HG03175 (cell line): ENCODE measurements at regions not wholly inside any gene's neighbourhood (a gene's known extent, or its start where the extent isn't known, plus 50 kb on each side); places are given as distances from the start of the nearest gene placed in this dataset.
"Not testable (repeated sequence)": the region's sequence is repeated elsewhere in the genome, so short reads cannot be mapped to it uniquely, and the experiment has no call there.

ENCODE experiments used
- ATAC-seq: cut with Tn5 transposase; IDR thresholded peaks from one replicate; pipeline ENCODE4 v1.9.1; 2021; ENCODE audit warnings: mild to moderate bottlenecking, moderate library complexity; ENCODE audit not compliant: unreplicated experiment

- no peak for ATAC-seq
These were observed 442.9 kb downstream of the NTRK2 start for GRCh38 chr9:85112391-85112790.

GRCh38 chr9:85108746-85109145 is 439.2 kb downstream of the NTRK2 start:
- no peak for ATAC-seq

- ATAC-seq, result no peak
These were observed 438.7 kb downstream of the NTRK2 start for GRCh38 chr9:85108229-85108628.

- ATAC-seq, result no peak
These were observed 419.9 kb downstream of the NTRK2 start for GRCh38 chr9:85089188-85089969.

- ATAC-seq, result no peak
These were observed 412.4 kb downstream of the NTRK2 start for GRCh38 chr9:85081963-85082362.

GRCh38 chr9:85079349-85079748 is 409.8 kb downstream of the NTRK2 start:
- ATAC-seq, result no peak

- ATAC-seq, result no peak
These were observed 408.4 kb downstream of the NTRK2 start for GRCh38 chr9:85077944-85078343.

- not testable (repeated sequence) for ATAC-seq
These were observed 407.6 kb downstream of the NTRK2 start for GRCh38 chr9:85077146-85077545.
